ENCODE measurements at regions not wholly inside any gene's neighbourhood (a gene's known extent, or its start where the extent isn't known, plus 50 kb on each side); places are given as distances from the start of the nearest gene placed in this dataset.

DNA sequence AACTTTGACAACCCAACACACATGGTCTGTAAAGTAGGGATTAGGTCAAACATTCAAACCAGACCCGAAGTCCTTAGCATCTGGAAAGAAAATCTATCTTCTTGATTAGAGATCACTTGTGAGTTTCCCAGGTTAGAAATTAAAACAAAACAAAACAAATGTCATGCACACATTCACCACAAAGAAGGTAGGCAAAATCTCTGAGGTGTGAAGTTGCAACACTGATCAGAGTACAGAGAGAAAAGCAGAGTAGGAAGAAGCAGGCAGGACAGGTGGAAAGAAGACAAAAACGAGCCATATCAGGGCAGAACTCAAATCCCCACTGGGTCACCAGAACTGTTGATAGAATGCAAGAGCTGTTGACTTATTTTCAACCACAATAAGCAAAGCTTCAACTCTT lies 102.8 kb upstream of the THSD7A start:
- TF ChIP-seq, protein P1, sequence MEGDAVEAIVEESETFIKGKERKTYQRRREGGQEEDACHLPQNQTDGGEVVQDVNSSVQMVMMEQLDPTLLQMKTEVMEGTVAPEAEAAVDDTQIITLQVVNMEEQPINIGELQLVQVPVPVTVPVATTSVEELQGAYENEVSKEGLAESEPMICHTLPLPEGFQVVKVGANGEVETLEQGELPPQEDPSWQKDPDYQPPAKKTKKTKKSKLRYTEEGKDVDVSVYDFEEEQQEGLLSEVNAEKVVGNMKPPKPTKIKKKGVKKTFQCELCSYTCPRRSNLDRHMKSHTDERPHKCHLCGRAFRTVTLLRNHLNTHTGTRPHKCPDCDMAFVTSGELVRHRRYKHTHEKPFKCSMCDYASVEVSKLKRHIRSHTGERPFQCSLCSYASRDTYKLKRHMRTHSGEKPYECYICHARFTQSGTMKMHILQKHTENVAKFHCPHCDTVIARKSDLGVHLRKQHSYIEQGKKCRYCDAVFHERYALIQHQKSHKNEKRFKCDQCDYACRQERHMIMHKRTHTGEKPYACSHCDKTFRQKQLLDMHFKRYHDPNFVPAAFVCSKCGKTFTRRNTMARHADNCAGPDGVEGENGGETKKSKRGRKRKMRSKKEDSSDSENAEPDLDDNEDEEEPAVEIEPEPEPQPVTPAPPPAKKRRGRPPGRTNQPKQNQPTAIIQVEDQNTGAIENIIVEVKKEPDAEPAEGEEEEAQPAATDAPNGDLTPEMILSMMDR (conservative IDR thresholded peaks at IDR 0.05 in 1 of 2, IDR thresholded peaks at IDR 0.05 in 1 of 2; ENCODE audit: extremely low read depth in 1 of 2, insufficient read depth in 1 of 2, low read depth in 1 of 2, low read length in 2 of 2): no peak
- TF ChIP-seq EZH2 (IDR thresholded peaks at IDR 0.05; ENCODE audit: borderline replicate concordance, low read length): no peak
